T1000 (cell line): ENCODE measurements at regions not wholly inside any gene's neighbourhood (a gene's known extent, or its start where the extent isn't known, plus 50 kb on each side); places are given as distances from the start of the nearest gene placed in this dataset.
"Not testable (repeated sequence)": the region's sequence is repeated elsewhere in the genome, so short reads cannot be mapped to it uniquely, and the experiment has no call there.

ENCODE experiments used
- DNase-seq: peaks from one replicate; lab custom pipeline; 2025; ENCODE audit warnings: mixed read lengths; lab: John Stamatoyannopoulos, UW

DNA sequence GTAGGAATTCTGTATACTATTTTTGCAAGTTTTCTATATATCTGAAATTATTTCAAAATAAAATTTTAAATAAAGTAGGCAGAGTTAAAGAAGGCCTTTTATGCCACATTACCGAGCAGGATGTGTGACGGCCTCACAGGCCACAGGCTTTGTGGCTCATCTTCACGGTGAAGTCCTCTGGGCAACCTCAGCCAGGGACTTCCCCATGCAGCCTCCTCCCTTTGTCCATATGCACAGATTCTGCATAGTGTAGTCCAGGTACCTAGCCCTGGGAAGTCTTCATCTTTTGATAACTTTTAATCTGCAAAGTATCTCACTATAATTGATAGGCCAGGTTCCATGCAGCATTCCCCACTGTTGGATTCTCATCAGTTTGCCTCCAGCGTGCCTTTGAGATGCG is 62.8 kb downstream of the ARHGAP11B start:
- DNase-seq: not testable (repeated sequence)

DNA sequence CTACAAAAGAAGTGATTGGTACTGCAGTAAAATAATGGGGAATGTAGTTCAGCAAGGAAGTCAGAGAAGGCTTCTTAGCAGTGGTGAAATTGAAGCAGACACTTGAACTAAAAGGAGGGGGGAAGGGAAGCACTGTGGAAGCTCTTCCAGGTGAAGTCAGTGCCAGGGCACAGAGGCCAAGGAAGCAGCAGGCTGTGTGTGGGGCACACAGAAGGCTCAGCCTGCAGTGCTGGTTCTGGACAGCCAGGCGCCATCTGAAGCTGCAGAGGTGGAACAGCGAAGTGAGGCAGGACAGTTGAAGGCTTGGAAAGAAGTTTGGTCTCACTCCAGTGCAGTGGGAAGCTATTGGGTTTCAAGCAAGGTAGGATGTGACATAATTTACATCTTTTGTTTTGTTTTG is 64.2 kb downstream of the ARHGAP11B start:
- not testable (repeated sequence) for DNase-seq

DNA sequence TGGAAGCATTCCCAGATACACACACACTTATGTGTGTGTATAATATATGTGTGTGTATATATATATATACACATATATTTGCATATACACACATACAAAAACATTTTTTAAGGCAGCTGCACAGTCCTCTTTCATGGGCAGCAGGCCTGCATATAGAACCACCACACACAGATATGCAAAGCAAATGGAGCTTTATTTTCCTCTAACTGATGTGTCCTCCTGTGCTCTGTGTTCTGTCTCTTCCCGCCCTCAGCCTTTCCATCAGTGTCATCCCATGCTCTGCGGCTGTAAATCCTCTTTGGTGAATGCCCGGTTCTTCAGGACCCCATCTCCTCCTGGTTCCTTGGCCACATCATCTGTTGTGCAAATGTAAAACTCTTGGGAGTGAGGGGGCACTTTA is 69.9 kb downstream of the ARHGAP11B start:
- DNase-seq: not testable (repeated sequence)

DNA sequence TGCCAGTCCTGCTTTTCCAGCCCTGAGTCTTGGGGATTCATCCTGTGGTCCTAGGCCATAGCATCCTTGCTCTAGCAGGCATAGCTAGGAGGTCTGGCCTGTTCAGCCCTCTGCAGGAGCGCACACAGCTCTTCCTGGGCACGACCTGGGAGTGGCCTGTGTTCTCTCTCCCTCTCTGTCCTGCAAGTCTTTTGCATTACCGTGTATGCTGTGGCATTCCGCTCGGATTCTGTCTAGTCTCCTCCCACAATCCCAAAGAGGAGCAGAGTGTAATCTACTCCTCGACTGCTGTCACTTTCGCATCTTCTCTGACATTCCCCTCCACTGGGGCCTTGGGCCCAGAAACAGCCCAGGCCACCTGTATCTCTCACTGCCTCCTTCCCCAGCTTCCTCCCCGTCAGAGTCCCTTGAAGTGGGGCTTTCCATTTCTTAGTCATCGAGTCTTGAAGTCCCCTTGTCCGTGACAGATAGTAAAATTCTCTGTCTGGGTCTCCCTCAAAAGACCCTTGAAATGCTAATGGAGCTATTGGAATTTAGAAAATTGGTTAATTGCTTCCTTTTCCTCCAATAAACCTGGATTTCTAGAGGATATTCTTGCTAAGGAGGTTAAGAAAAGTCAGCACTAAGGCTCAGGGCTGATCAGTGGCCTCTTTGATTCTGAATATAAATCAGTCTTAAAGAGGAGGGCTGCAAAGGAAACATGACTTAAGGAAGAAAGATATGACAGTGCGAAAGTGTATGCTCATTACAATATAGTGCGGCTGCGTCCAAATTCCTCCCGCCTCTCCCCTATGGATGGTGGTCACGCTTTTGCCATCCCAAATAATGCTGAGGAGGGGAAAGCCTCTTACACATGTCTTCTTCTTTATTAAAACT is 70.7 kb downstream of the ARHGAP11B start:
- DNase-seq: not testable (repeated sequence)

DNA sequence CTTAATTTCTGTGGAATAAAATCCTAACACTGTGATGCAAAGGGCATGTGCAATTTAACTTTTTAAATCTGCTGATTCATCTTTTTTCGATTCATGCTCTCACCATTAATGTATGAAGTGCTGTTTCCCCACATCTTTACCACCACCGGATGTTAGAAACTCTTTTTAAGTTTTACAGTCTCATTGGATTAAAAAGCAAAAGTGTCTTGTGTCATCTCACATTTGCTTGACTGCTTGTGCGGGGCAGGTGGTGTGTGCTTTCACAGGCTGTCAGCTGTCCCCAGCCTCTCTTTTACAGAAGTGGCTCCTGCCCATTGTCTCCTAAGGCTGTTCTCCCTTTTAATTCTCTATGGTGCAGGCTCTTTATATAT is 71.4 kb downstream of the ARHGAP11B start:
- DNase-seq: not testable (repeated sequence)

DNA sequence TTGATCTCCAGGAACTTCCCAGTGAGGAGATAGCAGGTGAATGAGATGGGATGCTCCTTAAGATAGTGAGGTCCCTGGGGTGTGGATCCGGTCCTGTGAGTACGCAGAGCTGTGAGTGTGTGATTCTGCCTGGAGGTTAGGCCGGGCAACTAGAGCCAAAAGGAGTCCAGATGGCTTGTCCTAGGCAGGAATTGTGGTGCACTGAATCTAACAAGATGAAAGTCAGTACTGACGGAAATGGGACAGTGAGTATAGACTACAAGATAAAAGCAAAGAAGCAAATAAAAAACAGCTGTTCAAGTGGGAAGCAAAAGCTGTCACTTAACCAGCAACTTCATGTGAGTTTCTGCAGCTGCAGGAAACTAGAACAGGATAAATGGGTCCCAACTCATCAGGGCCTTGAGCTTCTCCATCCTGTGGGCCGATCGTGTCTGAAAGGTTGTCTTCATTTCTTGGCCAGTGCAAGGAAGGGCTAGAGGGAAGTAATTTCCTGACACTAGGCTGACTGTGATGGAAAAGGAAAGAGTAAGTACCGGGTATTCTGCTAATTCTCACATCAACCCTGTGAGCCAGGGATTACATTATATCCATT is 74.2 kb downstream of the ARHGAP11B start:
- DNase-seq: not testable (repeated sequence)

DNA sequence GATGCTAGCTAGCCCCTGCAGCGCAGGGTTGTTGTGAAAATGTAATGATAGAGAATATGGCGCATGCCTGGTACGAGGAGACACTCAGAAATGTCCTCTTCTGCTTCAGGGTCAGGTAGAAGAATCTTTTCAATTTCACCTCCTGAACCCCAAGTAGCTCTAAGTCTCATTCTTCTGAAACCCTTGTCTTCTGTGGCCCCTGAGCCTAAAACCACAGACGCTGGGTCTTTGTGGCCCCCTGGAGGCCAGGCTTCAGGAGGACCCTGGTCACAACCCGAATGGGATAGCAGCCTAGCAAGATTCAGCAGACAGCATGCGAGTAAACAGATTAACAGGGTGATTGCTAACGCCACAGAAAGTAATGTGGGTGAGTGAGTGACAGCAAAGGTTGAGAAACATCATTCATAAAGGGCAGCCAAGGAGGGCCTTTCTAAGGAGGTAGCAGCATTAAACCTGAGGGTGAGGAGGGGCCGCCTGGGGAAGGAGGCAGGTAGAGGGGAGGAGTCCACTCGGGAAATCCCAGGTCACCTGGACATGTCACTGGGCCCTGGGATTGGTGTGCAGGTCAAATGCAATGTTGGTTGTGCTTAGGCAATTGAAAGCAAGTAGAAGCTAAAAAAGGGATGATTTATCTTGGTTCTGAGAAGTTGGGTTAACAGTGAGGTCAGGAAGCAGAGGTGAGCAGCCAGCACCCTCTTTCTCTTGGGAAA is 82.2 kb downstream of the ARHGAP11B start:
- DNase-seq: not testable (repeated sequence)

DNA sequence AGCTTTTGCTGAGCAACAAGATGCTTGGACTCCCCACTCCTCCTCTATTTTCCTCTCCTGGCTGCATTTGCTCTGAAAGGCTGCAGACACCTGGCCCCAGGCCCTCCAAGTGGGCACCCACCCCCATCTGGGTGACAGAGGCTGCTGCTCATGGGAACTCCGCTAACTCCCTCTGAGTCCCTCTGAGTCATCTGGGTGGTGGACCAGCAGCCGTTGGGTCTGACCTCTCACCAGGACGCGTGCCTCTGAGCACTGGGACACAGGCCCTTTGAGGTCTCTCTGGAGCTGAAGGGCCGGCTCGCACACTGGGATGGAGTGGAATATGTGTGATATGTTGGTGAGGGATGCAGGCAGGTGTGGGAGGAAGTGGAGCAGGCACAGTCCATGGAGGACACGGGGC is 82.9 kb downstream of the ARHGAP11B start:
- DNase-seq: not testable (repeated sequence)

DNA sequence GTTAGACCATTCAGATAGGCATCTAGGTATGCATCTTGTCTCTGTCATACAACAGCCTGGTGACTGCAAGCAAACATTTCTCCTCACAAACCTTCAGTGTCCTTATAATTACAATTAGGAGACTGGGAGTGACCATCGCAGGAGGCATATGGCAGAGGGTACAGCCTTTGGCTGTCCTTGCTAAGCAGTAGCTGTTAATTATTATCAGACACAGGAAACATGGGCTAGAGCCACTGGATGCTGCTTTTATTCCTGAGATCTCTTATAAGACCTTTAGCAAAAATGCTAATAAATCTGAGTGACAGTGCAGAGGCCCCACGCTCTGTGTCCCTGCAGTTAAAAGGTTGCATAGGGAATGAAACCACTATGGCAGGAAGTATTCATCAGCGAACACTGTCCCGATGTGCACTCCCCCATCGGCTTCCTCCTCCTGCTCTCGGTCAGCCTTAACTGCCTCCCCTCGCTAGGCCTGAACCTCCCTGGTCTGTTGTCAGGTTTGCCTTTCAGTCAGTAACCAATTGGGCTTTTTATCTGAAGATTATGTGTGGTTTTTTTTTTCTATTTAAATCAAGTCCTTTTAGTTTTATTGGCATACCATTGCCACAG is 92.2 kb downstream of the ARHGAP11B start:
- not testable (repeated sequence) for DNase-seq

DNA sequence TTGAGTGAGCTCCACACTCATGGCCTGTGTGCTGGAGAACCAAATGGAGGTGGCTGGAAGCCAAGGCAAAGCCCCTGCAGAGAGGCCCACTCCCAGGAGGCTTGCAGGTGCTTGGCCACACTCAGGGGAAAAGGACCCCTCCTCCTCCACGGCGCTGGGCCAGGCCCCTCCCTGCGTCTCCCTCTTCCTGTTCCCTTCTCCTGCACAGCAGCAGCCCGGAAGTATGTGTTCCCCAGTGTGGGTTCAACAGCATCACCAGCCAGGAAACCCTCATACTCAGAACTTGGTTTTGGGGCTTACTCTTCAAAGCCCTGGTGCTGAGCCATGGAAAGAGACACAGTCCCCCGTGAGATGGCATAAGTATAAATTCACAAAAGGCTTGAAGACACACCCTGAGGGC is 93.4 kb downstream of the ARHGAP11B start:
- DNase-seq: not testable (repeated sequence)

DNA sequence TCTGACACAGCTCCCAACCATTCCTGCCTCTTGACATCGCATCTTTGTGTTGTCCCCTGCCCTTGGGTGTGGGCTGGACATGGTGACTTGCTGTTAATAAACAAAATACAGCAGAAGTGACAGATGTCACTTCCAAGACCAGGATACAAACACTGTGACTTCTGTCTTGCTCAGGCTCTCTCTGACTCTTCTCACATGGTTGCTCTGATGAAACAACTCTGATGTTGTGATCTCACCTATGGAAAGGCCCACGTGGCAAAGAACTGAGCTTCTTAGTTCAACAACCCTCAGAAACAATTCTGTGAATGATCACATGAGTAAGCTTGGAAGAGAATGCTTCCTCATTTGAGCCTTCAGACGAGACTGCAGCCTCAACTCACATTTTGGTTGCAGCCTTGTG is 94.9 kb downstream of the ARHGAP11B start:
- not testable (repeated sequence) for DNase-seq

DNA sequence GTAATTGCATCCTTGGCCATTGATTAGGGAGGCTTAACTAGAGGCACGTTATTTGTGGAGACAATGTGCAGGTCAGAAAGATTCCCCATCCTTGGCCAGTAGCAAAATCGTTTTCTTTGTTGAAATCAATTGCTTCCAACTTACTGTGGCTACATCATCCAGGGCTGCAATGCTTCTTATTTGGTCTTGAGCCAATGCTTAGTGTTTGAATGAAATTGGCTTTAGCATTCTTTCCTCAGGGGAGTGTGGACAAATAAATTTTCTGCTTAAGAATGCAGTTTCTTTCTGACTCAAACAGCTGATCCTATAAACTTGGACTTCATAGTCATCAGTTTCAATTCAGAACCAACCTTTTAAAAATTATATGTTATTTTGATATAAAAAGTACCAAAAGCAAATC is 95.6 kb downstream of the ARHGAP11B start:
- DNase-seq: not testable (repeated sequence)

DNA sequence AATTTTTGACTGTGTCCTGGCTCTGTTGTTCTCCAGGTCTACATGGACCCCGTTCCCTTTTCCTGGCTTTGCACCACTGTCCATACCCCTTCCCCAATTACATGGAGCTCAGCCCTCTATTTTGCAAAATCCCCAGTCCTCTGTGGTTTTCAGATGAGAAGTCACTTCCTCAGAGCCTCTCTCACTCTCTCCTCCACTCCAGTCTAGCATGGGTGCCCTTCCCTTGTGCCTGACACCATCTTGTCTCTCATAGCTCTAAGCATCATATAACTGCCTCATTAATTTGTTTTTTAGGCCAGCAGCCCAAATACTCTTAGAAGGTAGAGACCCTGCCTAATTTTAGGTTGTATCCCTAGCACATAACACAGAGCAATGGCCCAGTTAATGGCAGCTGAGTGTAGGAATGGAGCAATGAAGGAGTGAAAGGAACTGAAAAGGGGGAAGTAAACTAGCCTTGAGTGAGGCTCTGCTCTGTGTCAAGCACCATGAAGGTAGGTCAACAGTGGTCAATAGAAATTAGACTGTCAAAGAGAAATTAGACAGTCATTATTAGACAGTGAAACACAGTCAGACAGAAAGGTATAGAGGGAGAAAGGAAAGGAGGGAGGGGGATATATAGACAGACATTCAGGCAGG is 97.7 kb downstream of the ARHGAP11B start:
- not testable (repeated sequence) for DNase-seq

DNA sequence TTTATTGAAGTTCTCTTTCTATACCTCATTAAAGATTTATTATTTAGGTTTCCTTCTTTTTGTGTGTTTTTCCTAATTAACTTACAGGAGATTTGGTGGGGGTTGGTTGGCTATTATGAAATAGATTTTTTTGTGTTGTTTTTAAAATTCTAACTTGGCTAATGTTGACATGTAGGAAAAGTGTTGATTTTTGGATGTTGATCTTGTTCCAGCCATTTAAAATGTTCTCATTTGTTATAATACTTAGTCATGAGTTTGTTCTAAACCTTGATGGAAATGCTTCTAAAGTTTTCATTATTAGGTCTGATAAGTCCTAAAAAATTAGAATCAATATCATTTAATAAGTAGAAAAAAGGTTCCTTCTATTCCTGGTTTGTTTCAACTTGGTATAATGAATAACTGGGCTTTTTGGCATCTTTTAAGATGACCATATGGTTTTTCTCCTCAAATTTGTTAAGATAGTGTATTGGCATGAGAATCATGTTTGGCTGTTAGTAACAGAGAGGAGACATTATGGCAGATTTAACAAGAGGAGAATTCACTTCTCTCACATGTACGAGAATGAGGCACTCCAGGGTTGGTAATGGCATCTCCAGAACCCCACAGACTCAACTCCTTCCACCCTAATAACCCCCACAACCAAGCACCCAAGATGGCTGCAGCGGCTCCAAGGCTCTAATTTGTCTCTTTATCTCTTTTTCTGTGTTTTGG is 104.1 kb downstream of the ARHGAP11B start:
- DNase-seq: not testable (repeated sequence)

DNA sequence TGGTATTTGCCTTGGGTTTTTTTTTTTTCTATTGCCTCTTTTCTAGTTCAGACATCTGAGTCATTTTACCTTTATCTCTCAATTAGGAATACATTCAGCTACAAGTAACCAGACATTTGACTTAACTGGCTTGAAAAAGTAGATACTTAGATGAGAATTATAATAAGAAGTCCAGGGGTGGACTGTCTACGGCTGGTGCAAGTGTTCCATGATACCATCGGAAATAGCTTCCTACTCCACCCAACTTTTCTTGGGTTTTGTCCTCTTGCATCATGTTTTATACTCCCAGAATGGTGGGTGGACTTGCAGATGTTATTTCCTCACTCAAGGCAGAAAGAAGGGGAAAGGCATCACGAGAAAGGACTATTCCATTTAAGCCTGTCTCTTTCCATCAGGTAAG is 104.7 kb downstream of the ARHGAP11B start:
- not testable (repeated sequence) for DNase-seq

DNA sequence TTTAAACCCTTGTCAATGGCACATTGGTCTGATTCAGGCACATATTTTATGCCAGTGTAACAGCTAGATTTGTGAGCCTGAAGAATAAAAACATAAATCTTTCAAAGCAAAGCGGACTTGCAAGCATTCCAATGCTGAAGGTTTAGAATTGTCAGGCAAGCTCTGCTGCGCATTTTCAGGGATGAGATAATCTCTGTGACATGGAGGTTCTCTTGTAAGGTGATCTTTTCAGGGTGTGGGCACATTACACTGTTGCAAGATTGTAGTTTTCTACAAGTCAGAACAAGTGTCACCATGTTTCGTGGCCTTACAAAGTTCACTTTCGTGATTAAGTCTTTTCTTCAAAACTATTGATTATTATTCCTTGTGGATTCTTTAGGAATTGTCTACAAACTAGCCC is 106.2 kb downstream of the ARHGAP11B start:
- DNase-seq: not testable (repeated sequence)

DNA sequence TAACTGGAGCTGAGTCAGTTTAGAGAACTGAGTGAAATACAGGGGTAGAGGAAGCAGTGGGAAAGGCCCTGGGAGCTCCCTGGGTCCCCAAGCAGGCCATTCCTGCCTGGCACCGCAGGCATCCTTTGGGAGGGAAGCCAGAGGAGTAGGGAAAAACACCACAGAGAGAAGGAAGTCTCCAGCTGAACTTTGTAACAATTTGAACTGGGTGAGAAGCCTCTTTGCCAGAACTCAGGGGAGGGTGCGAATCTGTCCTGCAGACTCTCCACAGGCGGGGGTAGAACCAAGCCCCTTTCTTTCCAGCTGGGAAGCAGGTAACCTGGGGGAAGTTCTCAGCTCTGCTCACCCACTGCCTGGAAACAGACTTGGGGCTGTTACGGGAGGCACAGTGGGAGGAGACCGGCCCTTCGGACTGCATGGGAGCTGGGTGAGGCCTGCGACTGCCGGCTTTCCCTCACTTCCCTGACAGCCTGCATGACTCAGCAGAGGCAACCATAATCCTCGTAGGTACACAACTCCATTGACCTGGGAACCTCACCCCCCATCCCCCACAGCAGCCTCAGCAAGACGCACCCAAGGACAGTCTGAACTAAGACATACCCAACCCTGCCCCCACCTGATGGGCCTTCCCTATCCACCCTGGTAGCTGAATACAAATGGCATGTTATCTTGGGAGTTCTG is 110.1 kb downstream of the ARHGAP11B start:
- not testable (repeated sequence) for DNase-seq

DNA sequence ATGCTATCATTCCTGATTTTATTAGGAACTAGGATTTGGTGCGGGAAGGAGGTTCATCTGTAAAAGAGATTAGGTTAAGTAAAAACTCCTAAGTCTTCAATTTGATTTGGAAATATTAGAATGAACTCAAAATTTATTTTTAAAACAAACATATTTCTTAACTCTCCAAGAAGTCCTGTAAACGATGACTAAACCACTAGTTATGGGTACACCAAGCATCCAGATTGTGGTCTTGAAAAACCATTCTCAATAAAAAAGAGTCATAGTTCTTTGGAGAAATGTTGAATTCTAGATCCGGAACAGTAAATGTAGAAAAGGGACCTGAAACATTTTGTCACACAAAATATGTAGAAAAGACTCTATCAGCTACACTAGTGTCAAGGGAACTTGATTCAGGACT is 116.9 kb downstream of the ARHGAP11B start:
- DNase-seq: not testable (repeated sequence)

DNA sequence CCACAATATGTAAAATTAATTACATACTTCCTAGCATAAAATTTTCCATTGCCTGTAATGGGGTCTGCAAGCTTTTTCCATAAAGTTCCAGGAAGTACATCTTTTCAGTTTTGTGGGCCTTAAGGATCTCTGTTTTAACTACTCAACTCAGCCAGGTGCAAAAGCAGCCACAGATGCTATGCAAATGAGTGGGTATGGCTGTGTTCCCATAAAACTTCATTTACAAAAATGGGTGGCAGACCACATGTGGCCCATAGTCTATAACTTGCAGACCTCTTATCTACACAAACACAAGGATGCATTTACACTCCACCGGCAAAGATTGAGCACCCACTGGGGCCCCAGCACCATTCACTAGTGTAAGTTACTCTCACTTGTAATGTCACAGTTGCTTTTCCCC is 123.1 kb downstream of the ARHGAP11B start:
- not testable (repeated sequence) for DNase-seq

DNA sequence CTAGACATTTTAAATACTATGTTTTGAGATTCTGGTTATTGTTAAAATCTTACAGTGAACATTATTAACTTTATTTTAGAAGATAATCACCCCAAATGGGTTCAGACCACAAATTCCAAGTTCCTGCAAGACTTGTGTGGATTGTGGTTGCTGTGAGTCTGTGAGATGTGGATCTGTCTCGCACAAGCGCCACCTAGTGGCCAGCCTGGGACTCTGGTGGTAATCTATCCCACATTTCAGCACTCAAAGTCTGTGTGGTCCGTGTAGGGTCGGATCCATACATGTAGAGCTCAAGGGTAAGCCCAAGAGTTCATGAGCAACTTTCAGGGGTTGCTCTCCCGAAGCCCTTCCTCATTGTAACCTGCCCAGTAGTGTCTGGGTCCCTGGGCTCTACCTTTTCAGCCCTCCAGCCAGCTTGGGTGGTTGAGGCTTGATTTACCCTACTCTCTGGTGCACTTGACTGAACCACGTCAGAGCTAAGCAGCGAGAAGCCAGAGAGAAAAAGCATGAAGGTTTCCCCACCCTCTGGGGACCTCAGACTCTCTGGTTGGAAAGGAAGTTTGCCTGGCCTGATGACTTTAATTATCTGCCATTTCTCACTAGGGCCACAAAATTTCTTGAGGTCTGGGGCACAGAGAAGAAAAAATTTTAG is 129.2 kb downstream of the ARHGAP11B start:
- not testable (repeated sequence) for DNase-seq
